PC-9 (cell line): ENCODE measurements at regions not wholly inside any gene's neighbourhood (a gene's known extent, or its start where the extent isn't known, plus 50 kb on each side); places are given as distances from the start of the nearest gene placed in this dataset.

ENCODE experiments used
- CTCF ChIP-seq: fragments of 200-600 bp; sonication (generic); conservative IDR thresholded peaks from 2 replicates; pipeline ENCODE4 v1.6.1; 2017; ENCODE audit warnings: mixed run types, antibody characterized with exemption, mild to moderate bottlenecking, moderate library complexity
- EZH2 ChIP-seq: fragments of 200-600 bp; sonication (generic); IDR thresholded peaks from 2 replicates; pipeline ENCODE4 v1.8.0; 2017; ENCODE audit warnings: antibody characterized with exemption, low read depth

- TF ChIP-seq CTCF (no peak), EZH2 (no peak)
Measured at GRCh38 chr13:31638577-31638976, 100.7 kb upstream of the RXFP2 start.
